ENCODE measurements at regions not wholly inside any gene's neighbourhood (a gene's known extent, or its start where the extent isn't known, plus 50 kb on each side); places are given as distances from the start of the nearest gene placed in this dataset.
"Not testable (repeated sequence)": the region's sequence is repeated elsewhere in the genome, so short reads cannot be mapped to it uniquely, and the experiment has no call there.

DNA sequence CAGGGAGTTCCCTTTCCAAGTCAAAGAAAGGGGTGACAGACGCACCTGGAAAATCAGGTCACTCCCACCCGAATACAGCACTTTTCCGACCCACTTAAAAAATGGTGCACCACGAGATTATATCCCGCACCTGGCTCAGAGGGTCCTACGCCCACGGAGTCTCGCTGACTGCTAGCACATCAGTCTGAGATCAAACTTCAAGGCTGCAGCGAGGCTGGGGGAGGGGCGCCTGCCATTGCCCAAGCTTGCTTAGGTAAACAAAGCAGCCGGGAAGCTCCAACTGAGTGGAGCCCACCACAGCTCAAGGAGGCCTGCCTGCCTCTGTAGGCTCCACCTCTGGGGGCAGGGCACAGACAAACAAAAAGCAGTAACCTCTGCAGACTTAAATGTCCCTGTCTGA, 277.8 kb upstream of the ARHGAP42 start:
- DNase-seq (ENCODE audit: low read depth): not testable (repeated sequence)

DNA sequence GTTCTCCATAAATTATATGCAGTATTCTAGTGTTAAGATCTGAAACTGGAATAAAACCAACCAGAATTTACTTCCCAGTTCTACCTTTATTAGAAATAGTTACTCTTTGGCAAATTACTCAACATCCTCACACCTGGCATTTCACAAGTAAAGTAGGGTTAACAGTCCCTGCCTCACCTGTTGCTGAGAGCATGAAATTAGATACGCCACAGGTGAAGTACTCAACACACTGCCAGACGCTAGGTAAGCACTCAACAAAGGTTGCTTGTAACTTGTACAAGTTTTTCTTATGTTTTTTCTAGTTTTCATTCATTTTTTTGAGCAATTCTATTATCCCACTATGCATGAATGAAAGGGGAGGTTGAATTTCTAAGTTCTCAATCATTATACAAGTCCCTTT, 267.6 kb upstream of the ARHGAP42 start:
- DNase-seq (ENCODE audit: low read depth): no peak

DNA sequence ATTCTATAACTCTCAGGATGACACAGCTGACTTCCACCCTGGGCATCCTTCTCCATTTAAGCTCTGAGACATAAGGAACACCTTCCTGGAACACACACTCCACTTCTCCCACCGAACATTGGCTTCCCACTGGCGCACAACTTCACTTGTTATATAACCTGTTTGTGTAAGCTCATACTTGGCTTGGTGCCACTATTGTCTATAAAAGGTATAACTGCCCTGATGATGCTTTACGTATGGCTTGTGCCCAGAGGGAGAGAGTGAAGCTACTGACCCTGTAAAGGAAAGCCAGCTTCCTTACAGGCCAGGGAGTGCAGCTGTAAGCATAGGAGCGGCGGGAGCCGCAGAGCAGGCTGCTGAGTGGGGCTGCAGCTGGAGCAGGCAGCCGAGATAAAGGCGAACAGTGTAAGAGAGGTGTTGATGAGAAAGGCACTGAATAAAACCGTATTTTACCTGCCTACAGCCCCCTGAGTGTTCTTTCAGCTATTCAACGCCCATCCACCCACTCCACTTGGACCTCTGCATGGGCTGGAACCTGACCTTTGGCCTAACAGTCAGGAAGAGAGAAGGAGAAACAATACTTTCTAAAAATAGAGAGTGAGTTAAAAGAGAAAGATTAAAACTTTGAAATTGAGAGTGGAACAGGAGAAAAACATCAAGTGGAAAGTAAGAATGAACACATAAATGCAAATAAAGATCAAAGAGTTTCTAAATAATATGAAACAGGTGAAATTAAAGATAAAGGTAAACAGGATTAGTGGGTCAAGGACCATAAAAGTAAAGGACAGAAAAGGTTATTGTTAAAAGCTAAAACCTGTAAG, 252.1 kb upstream of the ARHGAP42 start:
- no peak for DNase-seq (ENCODE audit: low read depth)

DNA sequence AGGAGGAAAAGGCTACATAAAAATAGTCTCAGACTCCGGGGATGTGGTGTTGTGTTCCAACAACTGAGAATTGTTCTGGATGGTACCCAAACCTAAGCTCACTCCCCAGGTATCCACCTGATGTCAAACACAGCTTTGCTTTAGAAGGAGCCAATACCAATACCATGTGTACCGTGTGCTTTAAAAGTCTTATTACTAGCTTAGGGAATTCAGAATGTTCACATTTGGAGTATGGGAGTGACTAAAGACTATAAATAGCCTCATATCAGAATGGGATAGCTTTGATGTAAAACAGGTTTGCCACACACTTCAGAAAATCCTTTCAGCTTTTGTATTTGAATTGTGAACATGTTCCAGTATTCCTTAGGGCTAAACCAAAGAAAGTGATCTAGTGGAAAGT, 248.7 kb upstream of the ARHGAP42 start:
- DNase-seq (ENCODE audit: low read depth): no peak

DNA sequence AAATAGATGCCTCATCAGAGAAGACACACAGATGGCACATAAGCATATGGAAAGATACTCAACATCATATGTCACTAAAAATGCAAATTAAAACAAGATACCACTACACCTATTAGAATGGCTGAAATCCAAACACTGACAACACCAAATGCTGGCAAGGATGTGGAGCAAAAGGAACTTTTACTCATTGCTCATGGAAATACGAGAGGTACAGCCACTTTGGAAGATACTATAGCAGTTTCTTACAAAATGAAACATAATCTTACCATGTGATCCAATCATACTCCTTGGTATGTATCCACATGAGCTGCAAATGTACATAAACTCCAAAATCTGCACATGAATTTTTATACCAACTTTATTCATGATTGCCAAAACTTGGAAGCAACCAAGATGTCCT, 246.0 kb upstream of the ARHGAP42 start:
- DNase-seq (ENCODE audit: low read depth): no peak

DNA sequence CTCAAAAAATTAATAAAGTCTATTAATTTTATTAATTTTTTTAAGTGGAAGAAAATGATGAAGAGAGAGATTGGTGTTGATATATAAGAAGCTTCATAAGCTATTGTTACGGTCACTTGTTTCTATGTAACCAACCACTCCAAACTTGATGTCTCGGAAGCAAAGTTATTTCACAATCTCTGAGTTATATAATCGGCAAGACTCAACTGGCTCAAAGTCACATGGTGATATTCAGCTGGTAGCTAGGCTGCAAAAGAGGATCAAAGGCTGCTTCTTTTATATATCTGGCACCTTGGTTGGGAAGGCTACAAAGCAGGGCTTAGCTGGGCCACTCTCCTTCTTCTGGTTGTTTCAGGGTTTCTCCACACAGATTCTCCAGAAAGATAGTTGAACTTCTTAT, 245.1 kb upstream of the ARHGAP42 start:
- no peak for DNase-seq (ENCODE audit: low read depth)

DNA sequence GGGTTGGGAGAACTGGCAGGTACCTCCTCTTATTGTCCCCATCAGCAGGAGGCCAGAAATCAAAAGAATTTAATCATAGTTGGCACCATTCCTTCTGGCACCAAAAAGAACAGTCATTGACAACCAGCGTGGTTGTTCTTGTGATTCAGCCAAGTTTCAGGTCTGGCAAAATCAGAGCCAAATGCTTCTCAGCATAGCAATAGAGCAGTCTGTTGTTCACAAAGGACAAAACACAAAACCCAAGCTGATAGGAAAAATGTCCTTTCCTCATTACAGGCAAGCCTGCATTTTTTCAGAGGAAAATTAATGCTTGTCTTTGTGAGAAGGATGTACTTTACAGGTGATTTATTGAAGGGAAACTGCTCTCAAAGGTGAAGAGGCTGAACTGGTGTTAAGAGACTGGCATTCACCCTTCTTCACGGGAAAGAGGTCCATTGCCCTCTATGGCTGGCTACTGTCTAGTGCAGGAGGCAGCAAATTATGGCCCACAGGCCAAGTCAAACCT, 241.8 kb upstream of the ARHGAP42 start:
- DNase-seq (ENCODE audit: low read depth): peak; percentile 12

DNA sequence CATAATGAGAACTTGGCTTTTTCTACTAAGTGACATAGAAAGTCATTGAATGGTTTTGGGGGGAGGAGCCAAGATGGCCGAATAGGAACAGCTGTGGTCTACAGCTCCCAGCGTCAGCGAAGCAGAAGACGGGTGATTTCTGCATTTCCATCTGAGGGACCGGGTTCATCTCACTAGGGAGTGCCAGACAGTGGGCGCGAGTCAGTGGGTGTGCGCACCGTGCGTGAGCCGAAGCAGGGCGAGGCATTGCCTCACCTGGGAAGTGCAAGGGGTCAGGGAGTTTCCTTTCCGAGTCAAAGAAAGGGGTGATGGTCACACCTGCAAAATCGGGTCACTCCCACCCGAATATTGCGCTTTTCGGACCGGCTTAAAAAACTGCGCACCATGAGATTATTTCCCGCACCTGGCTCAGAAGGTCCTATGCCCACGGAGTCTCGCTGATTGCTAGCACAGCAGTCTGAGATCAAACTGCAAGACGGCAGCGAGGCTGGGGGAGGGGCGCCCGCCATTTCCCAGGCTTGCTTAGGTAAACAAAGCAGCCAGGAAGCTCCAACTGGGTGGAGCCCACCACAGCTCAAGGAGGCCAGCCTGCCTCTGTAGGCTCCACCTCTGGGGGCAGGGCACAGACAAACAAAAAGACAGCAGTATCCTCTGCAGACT, 235.2 kb upstream of the ARHGAP42 start:
- not testable (repeated sequence) for DNase-seq (ENCODE audit: low read depth)

DNA sequence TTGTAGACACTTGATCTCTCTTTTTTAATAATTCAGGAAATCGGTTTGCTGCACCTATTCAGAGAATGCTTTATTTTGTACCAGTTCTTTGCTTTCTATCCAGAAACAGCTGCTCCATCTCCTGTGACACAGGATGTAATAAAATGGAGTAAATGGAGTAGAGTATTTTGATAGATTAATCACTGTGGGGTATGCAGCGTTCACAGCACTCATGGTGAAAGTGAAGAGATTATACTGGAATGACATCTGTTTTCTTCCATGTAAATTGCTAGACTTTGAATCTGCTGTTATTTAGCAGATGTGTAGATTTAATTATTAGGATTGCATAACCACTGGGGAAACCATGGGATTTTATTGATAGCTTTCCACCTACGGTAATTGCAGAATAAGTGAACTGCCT, 227.3 kb upstream of the ARHGAP42 start:
- DNase-seq (ENCODE audit: low read depth): no peak

DNA sequence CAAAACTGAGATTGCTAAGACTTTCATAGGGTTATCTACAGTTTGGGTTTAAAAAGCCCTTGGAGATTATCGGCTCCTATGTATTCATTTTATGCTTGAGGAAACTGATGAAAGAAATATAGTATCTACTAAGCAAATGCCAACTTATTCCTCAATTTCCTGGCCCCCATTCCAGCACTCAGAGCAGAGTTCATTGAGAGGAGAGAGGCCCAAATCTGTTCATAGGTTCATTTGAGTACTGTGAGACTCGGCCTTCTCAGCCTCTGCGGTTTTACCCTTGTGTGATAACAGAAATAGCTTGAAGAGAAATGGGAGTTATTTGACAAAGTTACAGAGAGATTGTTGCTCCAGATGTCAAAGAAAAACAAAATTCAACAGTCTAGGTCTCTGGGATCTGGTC, 226.7 kb upstream of the ARHGAP42 start:
- no peak for DNase-seq (ENCODE audit: low read depth)

DNA sequence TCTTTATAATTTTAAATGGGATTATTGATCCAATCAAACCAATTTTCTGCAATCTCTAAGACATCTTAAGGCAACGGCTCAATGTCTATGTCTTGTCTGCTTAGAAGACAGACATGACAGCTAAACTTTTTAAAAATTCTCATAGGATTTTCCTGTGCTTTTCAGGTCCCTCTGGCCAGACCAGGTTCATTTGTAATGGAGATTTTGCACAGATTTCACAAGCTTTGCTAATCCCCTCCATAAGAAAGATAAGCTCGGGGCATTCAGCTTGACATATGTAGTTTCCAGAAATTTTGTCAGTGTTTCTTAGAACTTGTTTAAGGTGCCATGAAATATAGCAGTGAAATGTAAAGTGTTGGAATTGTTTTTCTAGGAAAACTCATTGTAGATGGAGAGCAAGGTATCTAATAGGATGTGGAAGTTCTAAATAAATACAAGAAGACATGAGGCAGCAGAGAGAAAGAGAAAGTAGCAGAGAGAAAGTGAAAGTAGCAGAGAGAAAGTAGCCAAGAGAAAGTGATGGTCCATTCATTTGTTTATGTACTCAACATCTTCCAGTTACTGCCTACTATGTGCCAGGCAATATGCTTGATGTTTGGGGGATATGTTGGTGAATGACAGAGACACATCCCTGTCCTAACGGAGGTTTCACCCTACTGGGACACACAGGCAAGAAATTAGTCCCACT, 219.1 kb upstream of the ARHGAP42 start:
- DNase-seq (ENCODE audit: low read depth): peak; percentile 9

DNA sequence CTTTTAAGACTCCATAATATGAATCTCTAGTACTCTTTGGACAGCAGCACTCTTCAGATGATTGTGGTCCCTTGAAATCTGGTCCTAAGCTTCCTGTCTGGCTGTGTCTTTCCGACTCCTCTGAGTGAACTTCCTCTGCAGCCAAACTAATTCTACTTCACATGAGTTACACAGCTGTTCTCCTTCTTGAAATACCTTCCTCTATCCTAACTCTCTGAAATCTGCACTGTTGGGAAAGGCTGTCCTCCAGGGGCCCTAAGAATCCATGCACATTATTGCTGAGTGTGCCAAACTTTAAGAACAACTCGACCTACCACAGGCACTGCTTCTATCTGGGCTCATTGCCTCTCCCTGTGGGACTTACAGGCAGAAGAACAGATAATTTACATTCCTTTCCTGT, 217.3 kb upstream of the ARHGAP42 start:
- DNase-seq (ENCODE audit: low read depth): peak; percentile 3

DNA sequence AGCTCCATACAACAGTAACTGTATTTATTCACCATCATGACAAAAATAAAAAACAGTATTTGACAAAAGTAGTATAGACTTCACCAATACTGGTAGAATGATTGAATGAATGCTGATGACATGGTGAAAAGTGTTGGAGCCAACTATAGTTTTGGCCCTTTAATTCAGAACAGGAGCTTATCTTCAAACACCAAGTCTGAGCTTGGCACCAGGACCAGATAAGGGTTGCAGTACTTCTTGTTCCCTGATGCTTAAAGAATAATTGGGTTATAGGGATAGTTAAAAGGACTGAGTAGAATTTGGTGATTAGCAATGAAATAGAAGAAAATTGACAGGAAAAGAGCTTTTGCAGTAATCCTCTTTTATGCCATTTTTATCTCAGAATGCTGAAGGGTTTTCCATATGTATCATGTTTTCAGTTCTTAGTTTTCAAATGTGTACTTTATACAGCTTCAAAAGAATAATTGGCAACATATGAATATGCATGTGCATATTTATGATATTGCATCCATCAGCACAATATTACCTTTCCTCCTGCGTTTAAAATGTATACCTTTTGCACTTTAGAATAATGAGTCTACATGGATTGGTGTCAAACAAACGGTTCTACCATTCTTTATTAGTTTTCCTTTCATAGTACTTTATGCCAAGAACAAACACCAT, 214.2 kb upstream of the ARHGAP42 start:
- no peak for DNase-seq (ENCODE audit: low read depth)

DNA sequence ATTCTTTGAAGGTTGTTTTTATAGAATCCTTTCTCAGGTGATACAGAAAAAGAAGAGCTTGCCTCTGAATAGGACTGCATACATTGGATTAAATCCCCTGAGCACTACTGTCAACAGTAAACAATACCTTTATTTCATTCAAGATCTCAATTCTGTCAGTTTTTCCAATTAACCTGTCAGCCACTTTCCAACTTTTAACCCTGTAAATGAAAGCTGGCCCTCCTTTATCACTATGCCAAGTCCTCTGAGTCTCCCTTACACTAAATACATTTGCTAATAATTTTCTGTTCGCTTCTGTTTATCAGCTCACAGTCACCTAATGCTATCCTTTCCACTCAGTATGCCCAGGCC, 213.7 kb upstream of the ARHGAP42 start:
- no peak for DNase-seq (ENCODE audit: low read depth)

DNA sequence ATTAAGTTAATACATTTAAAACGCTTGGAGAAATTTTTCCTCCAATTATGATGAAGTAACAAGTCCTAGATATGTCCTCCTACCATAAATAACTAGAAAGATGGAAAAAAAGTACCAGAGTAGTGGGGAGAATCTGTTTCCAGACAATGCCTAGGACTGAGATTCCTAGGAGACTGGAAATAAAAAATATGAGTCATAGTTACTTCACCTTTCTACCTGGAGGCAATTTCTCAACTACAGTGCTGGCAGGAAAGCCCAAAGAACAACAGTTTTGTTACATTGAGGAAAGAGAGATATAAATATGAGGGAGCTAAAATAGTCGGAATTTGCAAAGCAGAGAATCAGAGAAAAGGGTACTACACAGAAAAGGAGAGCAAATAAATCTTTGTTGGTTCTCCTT, 202.1 kb upstream of the ARHGAP42 start:
- DNase-seq (ENCODE audit: low read depth): no peak

DNA sequence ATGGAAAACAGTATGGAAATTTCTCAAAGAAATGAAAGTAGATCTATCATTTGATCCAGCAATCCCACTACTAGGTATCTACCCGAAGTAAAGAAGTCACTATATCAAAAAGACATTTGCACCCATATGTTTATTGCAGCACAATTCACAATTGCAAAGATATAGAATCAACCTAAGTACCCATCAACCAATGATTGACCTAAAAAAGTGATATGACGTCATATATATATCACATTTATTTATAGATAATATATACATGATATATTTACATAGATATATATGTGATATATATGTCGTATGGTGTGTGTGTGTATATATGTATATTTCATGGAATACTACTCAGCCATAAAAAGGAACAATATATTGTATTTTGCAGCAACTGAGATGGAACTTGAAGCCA, 188.3 kb upstream of the ARHGAP42 start:
- DNase-seq (ENCODE audit: low read depth): no peak

DNA sequence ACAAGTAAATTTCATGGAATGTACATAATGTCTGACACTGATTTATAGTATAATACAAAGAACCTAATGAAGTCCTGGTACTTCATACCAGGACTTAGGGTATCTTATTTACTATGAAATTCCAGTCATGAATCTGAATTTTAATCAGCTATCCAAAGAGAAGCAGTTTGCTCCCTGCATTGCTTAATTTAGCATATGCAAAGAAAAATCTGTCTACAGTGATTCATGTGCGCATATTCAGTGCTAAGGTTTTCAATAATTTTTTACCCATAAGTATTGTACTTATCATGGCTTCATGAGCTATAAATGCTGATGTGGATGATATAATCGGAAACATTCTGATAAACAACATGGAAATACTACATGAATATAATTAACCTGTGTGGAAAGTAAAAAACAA, 185.6 kb upstream of the ARHGAP42 start:
- no peak for DNase-seq (ENCODE audit: low read depth)

DNA sequence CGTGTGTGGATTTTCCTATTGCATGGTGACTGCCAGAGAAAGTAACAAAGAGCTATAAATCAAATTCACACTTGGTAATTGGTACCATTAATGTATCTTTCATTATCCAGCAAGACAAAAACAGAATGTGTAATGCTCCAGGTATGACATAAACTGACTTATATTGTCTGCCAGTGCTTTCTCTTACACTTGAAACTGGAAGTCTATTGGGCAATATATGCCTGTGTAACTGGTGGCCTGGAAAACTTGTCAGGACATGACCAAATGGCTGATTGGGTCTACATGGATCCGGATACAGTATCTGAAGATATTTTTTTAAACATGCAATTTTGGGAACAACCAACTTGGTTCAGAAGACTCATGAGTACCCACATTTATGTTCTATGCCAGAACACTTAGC, 174.6 kb upstream of the ARHGAP42 start:
- peak; percentile 2 for DNase-seq (ENCODE audit: low read depth)

DNA sequence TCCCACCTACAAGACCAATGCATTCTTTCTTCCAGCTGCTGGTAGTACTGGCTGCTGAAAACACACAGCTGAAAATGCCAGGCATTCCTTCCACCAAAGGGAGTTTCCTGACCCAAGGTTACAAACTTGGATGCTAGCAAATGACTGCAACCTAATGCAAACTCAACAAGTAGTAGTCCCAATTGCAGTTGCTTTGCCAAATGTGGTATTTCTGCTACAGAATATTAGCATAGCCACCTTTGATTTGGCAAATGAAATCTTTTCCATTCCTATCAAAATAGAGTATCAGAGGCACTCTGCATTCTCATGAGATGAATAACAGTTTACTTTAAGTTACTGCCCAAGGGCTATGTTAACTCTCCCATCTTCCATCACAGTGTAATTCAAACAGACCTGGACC, 172.0 kb upstream of the ARHGAP42 start:
- peak; percentile 10 for DNase-seq (ENCODE audit: low read depth)

DNA sequence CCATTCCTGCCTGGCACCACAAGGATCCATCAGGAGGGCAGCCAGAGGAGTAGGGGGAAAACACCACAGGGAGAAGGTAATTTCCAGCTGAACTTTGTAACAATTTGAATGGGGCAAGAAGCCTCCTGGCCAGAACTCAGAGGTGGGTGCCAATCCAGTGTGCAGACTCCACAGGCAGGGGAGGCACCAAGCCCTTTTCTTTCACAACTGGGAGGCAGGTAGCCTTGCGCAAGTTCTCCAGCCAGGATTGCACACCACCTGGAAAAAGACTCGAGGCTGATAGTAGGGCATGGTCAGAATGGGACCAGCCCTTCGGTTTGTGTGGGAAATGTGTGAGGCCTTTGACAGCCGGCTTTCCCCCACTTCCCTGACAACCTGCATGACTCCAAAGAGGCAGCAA, 161.9 kb upstream of the ARHGAP42 start:
- no peak for DNase-seq (ENCODE audit: low read depth)

DNA sequence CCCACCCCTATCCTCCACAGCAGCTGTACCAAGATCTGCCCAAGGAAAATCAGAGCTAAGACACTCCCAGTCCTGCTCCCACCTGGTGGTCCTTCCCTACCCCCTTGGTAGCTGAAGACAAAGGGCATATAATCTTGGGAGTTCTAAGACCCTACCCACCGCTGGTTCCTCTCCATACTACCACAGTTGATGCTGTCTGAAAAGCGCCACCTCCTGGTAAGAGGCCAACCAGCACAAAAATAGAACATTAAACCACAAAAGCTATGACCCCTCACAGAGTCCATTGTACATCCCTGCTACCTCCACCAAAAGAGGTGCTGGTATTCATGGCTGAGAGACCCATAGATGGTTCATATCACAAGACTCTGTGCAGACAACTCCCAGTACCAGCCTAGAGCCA, 161.5 kb upstream of the ARHGAP42 start:
- DNase-seq (ENCODE audit: low read depth): no peak

DNA sequence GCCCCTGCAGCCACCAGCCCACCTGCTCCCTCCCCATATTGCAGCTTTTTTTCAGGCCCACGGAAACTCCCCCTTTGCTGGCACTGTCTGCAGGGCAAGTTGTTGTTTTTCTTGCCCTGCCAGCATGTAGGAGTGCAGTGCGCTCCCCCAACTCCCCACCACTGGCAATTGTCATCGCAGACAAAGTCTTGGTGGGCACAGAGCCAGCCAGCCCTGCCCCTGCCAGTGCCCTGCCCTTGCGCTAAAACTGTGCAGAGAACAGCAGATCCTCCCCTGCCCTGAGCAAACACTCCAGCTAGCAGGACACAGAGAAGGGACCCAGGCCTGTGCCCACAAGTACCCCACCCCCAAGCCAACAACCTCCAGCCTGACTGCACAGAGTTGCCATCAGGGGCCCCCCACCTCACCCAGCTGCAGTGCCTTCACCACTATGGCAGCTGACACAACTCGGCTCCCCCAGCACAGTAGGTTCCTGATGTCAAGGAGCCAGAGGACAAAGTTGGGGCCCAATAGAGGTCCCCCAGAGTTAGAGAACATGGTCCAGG, 158.1 kb upstream of the ARHGAP42 start:
- no peak for DNase-seq (ENCODE audit: low read depth)
